ENCODE measurements at regions not wholly inside any gene's neighbourhood (a gene's known extent, or its start where the extent isn't known, plus 50 kb on each side); places are given as distances from the start of the nearest gene placed in this dataset.
"Not testable (repeated sequence)": the region's sequence is repeated elsewhere in the genome, so short reads cannot be mapped to it uniquely, and the experiment has no call there.

DNA sequence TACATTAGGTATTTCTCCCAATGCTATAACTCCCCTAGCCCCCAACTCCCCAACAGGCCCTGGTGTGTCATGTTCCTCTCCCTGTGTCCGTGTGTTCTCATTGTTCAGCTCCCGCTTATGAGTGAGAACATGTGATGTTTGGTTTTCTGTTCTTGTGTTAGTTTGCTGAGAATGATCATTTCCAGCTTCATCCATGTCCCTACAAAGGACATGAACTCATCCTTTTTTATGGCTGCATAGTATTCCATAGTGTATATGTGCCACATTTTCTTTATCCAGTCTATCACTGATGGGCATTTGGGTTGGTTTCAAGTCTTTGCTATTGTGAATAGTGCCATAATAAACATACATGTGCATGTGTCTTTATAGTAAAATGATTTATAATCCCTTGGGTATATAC, 306.9 kb downstream of the TBC1D4 start:
- H3K9me3 Mint-ChIP-seq; H4K20me1 ChIP-seq (replicated peaks; ENCODE audit: insufficient read depth); H3K4me3 Mint-ChIP-seq; H3F3A ChIP-seq (replicated peaks; ENCODE audit: low read depth); H3K27ac ChIP-seq (ENCODE audit: low read depth); H3K36me3 ChIP-seq (ENCODE audit: insufficient read depth); H3K27ac Mint-ChIP-seq; H3K4me2 ChIP-seq; H3K36me3 Mint-ChIP-seq (ENCODE audit: low read depth); H3K9me2 ChIP-seq (ENCODE audit: insufficient read depth); H3K4me3 ChIP-seq; H3K79me2 ChIP-seq (replicated peaks; ENCODE audit: insufficient read depth); H2AFZ ChIP-seq; H3K4me1 Mint-ChIP-seq; DNase-seq (ENCODE audit: low spot score); H3K27me3 Mint-ChIP-seq (ENCODE audit: insufficient read depth, low read depth, poor library complexity); ATAC-seq; H3K27me3 ChIP-seq (ENCODE audit: insufficient read depth); H3K4me1 ChIP-seq (ENCODE audit: insufficient read depth): not testable (repeated sequence)

DNA sequence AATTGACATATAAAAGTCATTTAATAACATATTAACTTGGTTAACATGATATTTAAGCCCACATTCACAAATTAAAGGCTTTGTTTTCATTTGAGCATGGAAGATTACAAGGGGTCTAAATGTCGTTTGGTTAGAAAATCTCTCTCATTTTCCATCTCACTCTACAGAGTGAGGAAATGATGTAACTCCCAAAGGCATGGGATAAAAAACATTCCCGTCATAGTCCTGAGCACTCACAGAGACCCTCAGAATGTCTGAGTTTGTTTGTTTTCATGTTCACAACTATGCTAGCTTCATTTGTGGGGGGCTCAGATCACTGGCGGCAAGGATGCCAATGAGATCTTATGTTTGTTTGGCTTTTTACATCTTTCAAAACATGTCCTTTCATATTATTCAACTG, 307.5 kb downstream of the TBC1D4 start:
- Mint-ChIP-seq H3K4me3 (no peak overlapping the region), H3K9me3 (no peaks in the 10 kb centered on the region; the same call in 2 of the 3 replicates), H3K27me3 (ENCODE audit: insufficient read depth, low read depth, poor library complexity) (peaks cover 2% of the 10 kb centered on the region), H3K36me3 (ENCODE audit: low read depth) (no peaks in the 10 kb centered on the region), H3K27ac (no peak overlapping the region), H3K4me1 (peaks cover 6% of the 10 kb centered on the region; the same call in 2 of the 3 replicates)
- H3K9me2 ChIP-seq (ENCODE audit: insufficient read depth) = 0 out of 2 replicates have a peak, but pooled peaks cover 5% of the 10 kb centered on the region
- ATAC-seq (no peak), DNase-seq (ENCODE audit: low spot score) (no peak)
- no peak overlapping the region for H3K4me3 ChIP-seq
- no peak overlapping the region for H3K4me2 ChIP-seq
- H4K20me1 ChIP-seq (replicated peaks; ENCODE audit: insufficient read depth) = no peaks in the 10 kb centered on the region
- no peaks in the 10 kb centered on the region for H3K79me2 ChIP-seq (replicated peaks; ENCODE audit: insufficient read depth)
- H3K27ac ChIP-seq (ENCODE audit: low read depth) = no peak overlapping the region
- no peaks in the 10 kb centered on the region for H3K4me1 ChIP-seq (ENCODE audit: insufficient read depth)
- TF ChIP-seq, protein P1, sequence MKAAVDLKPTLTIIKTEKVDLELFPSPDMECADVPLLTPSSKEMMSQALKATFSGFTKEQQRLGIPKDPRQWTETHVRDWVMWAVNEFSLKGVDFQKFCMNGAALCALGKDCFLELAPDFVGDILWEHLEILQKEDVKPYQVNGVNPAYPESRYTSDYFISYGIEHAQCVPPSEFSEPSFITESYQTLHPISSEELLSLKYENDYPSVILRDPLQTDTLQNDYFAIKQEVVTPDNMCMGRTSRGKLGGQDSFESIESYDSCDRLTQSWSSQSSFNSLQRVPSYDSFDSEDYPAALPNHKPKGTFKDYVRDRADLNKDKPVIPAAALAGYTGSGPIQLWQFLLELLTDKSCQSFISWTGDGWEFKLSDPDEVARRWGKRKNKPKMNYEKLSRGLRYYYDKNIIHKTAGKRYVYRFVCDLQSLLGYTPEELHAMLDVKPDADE (IDR thresholded peaks at IDR 0.05) = no peak
- no peak for TF ChIP-seq ZNF331 (CRISPR knock-in tag; IDR thresholded peaks at IDR 0.05; ENCODE audit: low read depth)
- TF ChIP-seq CREB1 (CRISPR knock-in tag; IDR thresholded peaks at IDR 0.05; ENCODE audit: low read depth) = no peak
- TF ChIP-seq JUNB (IDR thresholded peaks at IDR 0.05; ENCODE audit: unreplicated experiment) = no peak
- TF ChIP-seq EZH2phosphoT487 (IDR thresholded peaks at IDR 0.05; ENCODE audit: unreplicated experiment) = no peak
- TF ChIP-seq, protein P2, sequence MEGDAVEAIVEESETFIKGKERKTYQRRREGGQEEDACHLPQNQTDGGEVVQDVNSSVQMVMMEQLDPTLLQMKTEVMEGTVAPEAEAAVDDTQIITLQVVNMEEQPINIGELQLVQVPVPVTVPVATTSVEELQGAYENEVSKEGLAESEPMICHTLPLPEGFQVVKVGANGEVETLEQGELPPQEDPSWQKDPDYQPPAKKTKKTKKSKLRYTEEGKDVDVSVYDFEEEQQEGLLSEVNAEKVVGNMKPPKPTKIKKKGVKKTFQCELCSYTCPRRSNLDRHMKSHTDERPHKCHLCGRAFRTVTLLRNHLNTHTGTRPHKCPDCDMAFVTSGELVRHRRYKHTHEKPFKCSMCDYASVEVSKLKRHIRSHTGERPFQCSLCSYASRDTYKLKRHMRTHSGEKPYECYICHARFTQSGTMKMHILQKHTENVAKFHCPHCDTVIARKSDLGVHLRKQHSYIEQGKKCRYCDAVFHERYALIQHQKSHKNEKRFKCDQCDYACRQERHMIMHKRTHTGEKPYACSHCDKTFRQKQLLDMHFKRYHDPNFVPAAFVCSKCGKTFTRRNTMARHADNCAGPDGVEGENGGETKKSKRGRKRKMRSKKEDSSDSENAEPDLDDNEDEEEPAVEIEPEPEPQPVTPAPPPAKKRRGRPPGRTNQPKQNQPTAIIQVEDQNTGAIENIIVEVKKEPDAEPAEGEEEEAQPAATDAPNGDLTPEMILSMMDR (conservative IDR thresholded peaks at IDR 0.05; ENCODE audit: low read depth in 2 of 2) = no peak
- TF ChIP-seq, protein P3, sequence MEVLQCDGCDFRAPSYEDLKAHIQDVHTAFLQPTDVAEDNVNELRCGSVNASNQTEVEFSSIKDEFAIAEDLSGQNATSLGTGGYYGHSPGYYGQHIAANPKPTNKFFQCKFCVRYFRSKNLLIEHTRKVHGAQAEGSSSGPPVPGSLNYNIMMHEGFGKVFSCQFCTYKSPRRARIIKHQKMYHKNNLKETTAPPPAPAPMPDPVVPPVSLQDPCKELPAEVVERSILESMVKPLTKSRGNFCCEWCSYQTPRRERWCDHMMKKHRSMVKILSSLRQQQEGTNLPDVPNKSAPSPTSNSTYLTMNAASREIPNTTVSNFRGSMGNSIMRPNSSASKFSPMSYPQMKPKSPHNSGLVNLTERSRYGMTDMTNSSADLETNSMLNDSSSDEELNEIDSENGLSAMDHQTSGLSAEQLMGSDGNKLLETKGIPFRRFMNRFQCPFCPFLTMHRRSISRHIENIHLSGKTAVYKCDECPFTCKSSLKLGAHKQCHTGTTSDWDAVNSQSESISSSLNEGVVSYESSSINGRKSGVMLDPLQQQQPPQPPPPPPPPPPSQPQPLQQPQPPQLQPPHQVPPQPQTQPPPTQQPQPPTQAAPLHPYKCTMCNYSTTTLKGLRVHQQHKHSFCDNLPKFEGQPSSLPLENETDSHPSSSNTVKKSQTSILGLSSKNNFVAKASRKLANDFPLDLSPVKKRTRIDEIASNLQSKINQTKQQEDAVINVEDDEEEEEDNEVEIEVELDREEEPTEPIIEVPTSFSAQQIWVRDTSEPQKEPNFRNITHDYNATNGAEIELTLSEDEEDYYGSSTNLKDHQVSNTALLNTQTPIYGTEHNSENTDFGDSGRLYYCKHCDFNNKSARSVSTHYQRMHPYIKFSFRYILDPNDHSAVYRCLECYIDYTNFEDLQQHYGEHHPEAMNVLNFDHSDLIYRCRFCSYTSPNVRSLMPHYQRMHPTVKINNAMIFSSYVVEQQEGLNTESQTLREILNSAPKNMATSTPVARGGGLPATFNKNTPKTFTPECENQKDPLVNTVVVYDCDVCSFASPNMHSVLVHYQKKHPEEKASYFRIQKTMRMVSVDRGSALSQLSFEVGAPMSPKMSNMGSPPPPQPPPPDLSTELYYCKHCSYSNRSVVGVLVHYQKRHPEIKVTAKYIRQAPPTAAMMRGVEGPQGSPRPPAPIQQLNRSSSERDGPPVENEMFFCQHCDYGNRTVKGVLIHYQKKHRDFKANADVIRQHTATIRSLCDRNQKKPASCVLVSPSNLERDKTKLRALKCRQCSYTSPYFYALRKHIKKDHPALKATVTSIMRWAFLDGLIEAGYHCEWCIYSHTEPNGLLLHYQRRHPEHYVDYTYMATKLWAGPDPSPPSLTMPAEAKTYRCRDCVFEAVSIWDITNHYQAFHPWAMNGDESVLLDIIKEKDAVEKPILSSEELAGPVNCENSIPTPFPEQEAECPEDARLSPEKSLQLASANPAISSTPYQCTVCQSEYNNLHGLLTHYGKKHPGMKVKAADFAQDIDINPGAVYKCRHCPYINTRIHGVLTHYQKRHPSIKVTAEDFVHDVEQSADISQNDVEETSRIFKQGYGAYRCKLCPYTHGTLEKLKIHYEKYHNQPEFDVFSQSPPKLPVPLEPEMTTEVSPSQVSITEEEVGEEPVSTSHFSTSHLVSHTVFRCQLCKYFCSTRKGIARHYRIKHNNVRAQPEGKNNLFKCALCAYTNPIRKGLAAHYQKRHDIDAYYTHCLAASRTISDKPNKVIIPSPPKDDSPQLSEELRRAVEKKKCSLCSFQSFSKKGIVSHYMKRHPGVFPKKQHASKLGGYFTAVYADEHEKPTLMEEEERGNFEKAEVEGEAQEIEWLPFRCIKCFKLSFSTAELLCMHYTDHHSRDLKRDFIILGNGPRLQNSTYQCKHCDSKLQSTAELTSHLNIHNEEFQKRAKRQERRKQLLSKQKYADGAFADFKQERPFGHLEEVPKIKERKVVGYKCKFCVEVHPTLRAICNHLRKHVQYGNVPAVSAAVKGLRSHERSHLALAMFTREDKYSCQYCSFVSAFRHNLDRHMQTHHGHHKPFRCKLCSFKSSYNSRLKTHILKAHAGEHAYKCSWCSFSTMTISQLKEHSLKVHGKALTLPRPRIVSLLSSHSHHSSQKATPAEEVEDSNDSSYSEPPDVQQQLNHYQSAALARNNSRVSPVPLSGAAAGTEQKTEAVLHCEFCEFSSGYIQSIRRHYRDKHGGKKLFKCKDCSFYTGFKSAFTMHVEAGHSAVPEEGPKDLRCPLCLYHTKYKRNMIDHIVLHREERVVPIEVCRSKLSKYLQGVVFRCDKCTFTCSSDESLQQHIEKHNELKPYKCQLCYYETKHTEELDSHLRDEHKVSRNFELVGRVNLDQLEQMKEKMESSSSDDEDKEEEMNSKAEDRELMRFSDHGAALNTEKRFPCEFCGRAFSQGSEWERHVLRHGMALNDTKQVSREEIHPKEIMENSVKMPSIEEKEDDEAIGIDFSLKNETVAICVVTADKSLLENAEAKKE (CRISPR knock-in tag; IDR thresholded peaks at IDR 0.05) = no peak
- no peak for TF ChIP-seq ZNF114 (CRISPR knock-in tag; IDR thresholded peaks at IDR 0.05)
- TF ChIP-seq, protein P4, sequence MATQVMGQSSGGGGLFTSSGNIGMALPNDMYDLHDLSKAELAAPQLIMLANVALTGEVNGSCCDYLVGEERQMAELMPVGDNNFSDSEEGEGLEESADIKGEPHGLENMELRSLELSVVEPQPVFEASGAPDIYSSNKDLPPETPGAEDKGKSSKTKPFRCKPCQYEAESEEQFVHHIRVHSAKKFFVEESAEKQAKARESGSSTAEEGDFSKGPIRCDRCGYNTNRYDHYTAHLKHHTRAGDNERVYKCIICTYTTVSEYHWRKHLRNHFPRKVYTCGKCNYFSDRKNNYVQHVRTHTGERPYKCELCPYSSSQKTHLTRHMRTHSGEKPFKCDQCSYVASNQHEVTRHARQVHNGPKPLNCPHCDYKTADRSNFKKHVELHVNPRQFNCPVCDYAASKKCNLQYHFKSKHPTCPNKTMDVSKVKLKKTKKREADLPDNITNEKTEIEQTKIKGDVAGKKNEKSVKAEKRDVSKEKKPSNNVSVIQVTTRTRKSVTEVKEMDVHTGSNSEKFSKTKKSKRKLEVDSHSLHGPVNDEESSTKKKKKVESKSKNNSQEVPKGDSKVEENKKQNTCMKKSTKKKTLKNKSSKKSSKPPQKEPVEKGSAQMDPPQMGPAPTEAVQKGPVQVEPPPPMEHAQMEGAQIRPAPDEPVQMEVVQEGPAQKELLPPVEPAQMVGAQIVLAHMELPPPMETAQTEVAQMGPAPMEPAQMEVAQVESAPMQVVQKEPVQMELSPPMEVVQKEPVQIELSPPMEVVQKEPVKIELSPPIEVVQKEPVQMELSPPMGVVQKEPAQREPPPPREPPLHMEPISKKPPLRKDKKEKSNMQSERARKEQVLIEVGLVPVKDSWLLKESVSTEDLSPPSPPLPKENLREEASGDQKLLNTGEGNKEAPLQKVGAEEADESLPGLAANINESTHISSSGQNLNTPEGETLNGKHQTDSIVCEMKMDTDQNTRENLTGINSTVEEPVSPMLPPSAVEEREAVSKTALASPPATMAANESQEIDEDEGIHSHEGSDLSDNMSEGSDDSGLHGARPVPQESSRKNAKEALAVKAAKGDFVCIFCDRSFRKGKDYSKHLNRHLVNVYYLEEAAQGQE (IDR thresholded peaks at IDR 0.05; ENCODE audit: unreplicated experiment) = no peak
- no peak for TF ChIP-seq POLR2AphosphoS5 (IDR thresholded peaks at IDR 0.05; ENCODE audit: low read depth)
- TF ChIP-seq NANOG (IDR thresholded peaks at IDR 0.05; ENCODE audit: borderline replicate concordance) = no peak
- H3F3A ChIP-seq (replicated peaks; ENCODE audit: low read depth) = no peaks in the 10 kb centered on the region
- H3K36me3 ChIP-seq (ENCODE audit: insufficient read depth) = no peaks in the 10 kb centered on the region
- no peak overlapping the region for H2AFZ ChIP-seq
- no peaks in the 10 kb centered on the region for H3K27me3 ChIP-seq (ENCODE audit: insufficient read depth)
